Hepatocyte (in vitro differentiated cells): ENCODE measurements at regions not wholly inside any gene's neighbourhood (a gene's known extent, or its start where the extent isn't known, plus 50 kb on each side); places are given as distances from the start of the nearest gene placed in this dataset.
"Not testable (repeated sequence)": the region's sequence is repeated elsewhere in the genome, so short reads cannot be mapped to it uniquely, and the experiment has no call there.

Source experiments
- EZH2 ChIP-seq: fragments of 200-600 bp; sonication (generic); IDR thresholded peaks from 2 replicates; pipeline ENCODE4 v1.6.1; 2016; ENCODE audit warnings: antibody characterized with exemption, mild to moderate bottlenecking, borderline replicate concordance
- EZH2phosphoT487 ChIP-seq: fragments of 200-600 bp; sonication (generic); IDR thresholded peaks from one replicate; pipeline ENCODE4 v1.6.1; 2018; ENCODE audit warnings: antibody characterized with exemption, mild to moderate bottlenecking, low read depth, moderate library complexity; ENCODE audit not compliant: unreplicated experiment, severe bottlenecking
- TF ChIP-seq, protein P1 (sequence below): fragments of 200-600 bp; sonication (generic); IDR thresholded peaks from 2 replicates; pipeline ENCODE4 v1.5.1; 2016; ENCODE audit warnings: antibody characterized with exemption, mild to moderate bottlenecking; ENCODE audit not compliant: poor library complexity

DNA sequence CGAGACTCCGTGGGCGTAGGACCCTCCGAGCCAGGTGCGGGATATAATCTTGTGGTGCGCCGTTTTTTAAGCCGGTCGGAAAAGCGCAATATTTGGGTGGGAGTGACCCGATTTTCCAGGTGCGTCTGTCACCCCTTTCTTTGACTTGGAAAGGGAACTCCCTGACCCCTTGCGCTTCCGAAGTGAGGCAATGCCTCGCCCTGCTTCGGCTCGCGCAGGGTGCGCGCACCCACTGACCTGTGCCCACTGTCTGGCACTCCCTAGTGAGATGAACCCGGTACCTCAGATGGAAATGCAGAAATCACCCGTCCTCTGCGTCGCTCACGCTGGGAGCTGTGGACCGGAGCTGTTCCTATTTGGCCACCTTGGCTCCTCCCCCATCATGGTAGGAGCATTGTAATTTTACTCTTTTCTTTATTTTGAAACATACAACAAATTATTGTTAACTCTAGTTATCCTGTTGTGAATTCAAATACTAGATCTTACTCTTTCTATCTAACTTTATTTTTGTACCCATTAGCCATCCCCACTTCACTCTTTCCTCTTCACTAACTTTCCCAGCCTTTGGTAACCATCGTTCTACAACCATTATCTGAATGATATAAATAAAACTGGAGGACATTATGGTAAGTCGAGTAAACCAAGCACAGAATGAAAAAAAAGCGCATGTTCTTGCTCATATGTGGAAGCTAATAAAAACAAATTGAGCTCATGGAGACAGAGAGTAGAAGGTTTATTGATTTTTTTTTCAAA, 295.1 kb downstream of the TEX13C start:
- TF ChIP-seq, protein P1, sequence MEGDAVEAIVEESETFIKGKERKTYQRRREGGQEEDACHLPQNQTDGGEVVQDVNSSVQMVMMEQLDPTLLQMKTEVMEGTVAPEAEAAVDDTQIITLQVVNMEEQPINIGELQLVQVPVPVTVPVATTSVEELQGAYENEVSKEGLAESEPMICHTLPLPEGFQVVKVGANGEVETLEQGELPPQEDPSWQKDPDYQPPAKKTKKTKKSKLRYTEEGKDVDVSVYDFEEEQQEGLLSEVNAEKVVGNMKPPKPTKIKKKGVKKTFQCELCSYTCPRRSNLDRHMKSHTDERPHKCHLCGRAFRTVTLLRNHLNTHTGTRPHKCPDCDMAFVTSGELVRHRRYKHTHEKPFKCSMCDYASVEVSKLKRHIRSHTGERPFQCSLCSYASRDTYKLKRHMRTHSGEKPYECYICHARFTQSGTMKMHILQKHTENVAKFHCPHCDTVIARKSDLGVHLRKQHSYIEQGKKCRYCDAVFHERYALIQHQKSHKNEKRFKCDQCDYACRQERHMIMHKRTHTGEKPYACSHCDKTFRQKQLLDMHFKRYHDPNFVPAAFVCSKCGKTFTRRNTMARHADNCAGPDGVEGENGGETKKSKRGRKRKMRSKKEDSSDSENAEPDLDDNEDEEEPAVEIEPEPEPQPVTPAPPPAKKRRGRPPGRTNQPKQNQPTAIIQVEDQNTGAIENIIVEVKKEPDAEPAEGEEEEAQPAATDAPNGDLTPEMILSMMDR: not testable (repeated sequence)
- not testable (repeated sequence) for TF ChIP-seq EZH2, EZH2phosphoT487
